SK-N-SH (cell line): ENCODE measurements at regions not wholly inside any gene's neighbourhood (a gene's known extent, or its start where the extent isn't known, plus 50 kb on each side); places are given as distances from the start of the nearest gene placed in this dataset.

ENCODE experiments used
- CHD2 ChIP-seq: fragments of 150-350 bp; IDR thresholded peaks from 2 replicates; pipeline ENCODE4 v1.6.1; 2018; ENCODE audit warnings: low read length; ENCODE audit not compliant: partially characterized antibody
- CTCF ChIP-seq: fragments of 200-600 bp; sonication (generic); IDR thresholded peaks from 2 replicates; pipeline ENCODE4 v1.6.1; 2017; ENCODE audit warnings: antibody characterized with exemption, mild to moderate bottlenecking, moderate library complexity
- EP300 ChIP-seq, 2 experiments: IDR thresholded peaks; 2 replicates each; pipeline versions ENCODE4 v1.4.0 to v1.6.1; 2012; ENCODE audit warnings: borderline replicate concordance in 1 of 2, low read depth in 1 of 2, low read length in 1 of 2
- GABPA ChIP-seq: IDR thresholded peaks from 2 replicates; pipeline ENCODE4 v1.4.0; 2012; ENCODE audit warnings: low read depth, mild to moderate bottlenecking
- POLR2AphosphoS5 ChIP-seq: IDR thresholded peaks from 2 replicates; pipeline ENCODE4 v1.6.1; 2012; ENCODE audit warnings: low read depth, low read length
- RCOR1 ChIP-seq: fragments of 150-350 bp; IDR thresholded peaks from 2 replicates; pipeline ENCODE4 v1.6.1; 2017; ENCODE audit warnings: antibody characterized with exemption, low read length
- REST ChIP-seq: IDR thresholded peaks from 2 replicates; pipeline ENCODE4 v1.6.1; 2012; ENCODE audit warnings: mild to moderate bottlenecking, low read depth, low read length, moderate library complexity
- SIN3A ChIP-seq: IDR thresholded peaks from 2 replicates; pipeline ENCODE4 v1.6.1; 2012; ENCODE audit warnings: low read depth, mild to moderate bottlenecking, low read length, moderate library complexity, borderline replicate concordance
- SMC3 ChIP-seq: IDR thresholded peaks from 2 replicates; pipeline ENCODE4 v1.6.1; 2012; ENCODE audit warnings: low read depth, low read length, improper control_type of control experiment
- USF1 ChIP-seq: IDR thresholded peaks from 2 replicates; pipeline ENCODE4 v1.4.0; 2012; ENCODE audit warnings: low read depth, borderline replicate concordance
- YY1 ChIP-seq: IDR thresholded peaks from 2 replicates; pipeline ENCODE4 v1.4.0; 2012; ENCODE audit warnings: low read depth, mild to moderate bottlenecking
- ZBTB33 ChIP-seq: IDR thresholded peaks from 2 replicates; pipeline ENCODE4 v1.4.0; 2012; ENCODE audit warnings: low read depth, borderline replicate concordance

- TF ChIP-seq REST = no peak
- TF ChIP-seq GABPA = no peak
- TF ChIP-seq EP300 (IDR thresholded peaks at IDR 0.05; ENCODE audit: borderline replicate concordance in 1 of 2, low read depth in 1 of 2, low read length in 1 of 2) = no peak
- no peak for TF ChIP-seq CTCF
- no peak for TF ChIP-seq POLR2AphosphoS5
- TF ChIP-seq RCOR1 = no peak
- no peak for TF ChIP-seq ZBTB33
- TF ChIP-seq YY1 = no peak
- TF ChIP-seq SMC3 = no peak
- no peak for TF ChIP-seq USF1
- TF ChIP-seq CHD2 = no peak
- TF ChIP-seq SIN3A = no peak
Measured at GRCh38 chr12:24102676-24103075, 153.2 kb upstream of the SOX5 start.
